ENCODE measurements at regions not wholly inside any gene's neighbourhood (a gene's known extent, or its start where the extent isn't known, plus 50 kb on each side); places are given as distances from the start of the nearest gene placed in this dataset.

DNA sequence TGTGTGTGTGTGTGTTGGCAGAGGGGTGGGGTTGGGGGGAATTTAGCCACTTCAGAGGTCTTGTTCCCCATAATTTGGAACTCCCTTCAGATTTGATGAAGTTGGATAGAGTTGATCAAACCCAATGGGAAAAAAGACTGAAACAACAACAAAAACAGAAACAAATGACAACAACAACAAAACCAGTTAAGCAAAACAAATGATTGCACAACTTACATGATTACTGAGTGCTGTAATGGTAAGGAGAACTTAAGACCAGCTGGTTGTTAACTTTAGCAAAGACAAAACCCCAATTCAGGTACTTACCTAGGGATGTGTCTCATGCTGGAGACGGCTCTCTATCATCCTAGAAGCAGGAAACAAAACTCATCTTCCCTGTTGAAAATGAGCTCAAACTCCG is 107.8 kb upstream of the DDHD1 start:
- H4K20me1 ChIP-seq (ENCODE audit: insufficient read depth, low read length) = no peaks in the 10 kb centered on the region
- H3K9me3 ChIP-seq (ENCODE audit: low read length) = no peaks in the 10 kb centered on the region
- TF ChIP-seq CTCF (IDR thresholded peaks at IDR 0.05; ENCODE audit: low read length) (no peak), EZH2 (IDR thresholded peaks at IDR 0.05; ENCODE audit: borderline replicate concordance, low read length) (no peak)
- H3K4me1 ChIP-seq (ENCODE audit: insufficient read depth, low read length, severe bottlenecking) = no peaks in the 10 kb centered on the region
- no peak overlapping the region for H3K9ac ChIP-seq (ENCODE audit: low read length)
- H3K27ac ChIP-seq (ENCODE audit: low read depth, low read length, poor library complexity, severe bottlenecking) = no peak overlapping the region
- no peak overlapping the region for H2AFZ ChIP-seq (ENCODE audit: low read length)
- H3K27me3 ChIP-seq (ENCODE audit: insufficient read depth, low read length) = no peaks in the 10 kb centered on the region
- no peaks in the 10 kb centered on the region for H3F3A ChIP-seq (ENCODE audit: insufficient read depth, low read length)
- H3K4me3 ChIP-seq (ENCODE audit: low read depth, low read length, poor library complexity, severe bottlenecking) = no peak overlapping the region
- H3K4me2 ChIP-seq (ENCODE audit: low read length) = no peak overlapping the region
- H3K36me3 ChIP-seq (ENCODE audit: insufficient read depth, low read length) = no peaks in the 10 kb centered on the region
- no peaks in the 10 kb centered on the region for H3K9me2 ChIP-seq (ENCODE audit: low read depth, low read length)
- no peaks in the 10 kb centered on the region for H3K79me2 ChIP-seq (ENCODE audit: insufficient read depth, low read length)

DNA sequence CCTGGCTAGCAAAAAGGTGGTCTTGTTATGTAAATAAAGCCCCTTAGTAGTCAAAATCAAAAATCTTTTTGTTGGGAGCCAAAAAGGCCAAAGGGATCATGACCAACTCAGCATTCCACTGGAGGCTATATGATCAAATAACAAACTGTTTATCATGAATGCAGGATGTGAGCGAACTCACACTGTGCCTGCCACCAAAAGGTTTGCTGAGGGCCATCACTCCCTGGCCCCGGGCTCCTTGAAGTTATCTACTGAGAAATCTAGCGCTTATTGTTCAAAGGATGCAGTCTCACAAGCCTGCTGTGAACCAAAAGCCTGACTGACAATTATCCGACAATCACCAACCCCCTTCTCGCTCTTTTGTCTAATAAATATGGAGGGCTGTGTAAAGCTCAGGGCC is 107.2 kb upstream of the DDHD1 start:
- H3K27ac ChIP-seq (ENCODE audit: low read depth, low read length, poor library complexity, severe bottlenecking) = no peak overlapping the region
- H3F3A ChIP-seq (ENCODE audit: insufficient read depth, low read length) = no peaks in the 10 kb centered on the region
- no peaks in the 10 kb centered on the region for H4K20me1 ChIP-seq (ENCODE audit: insufficient read depth, low read length)
- H3K9ac ChIP-seq (ENCODE audit: low read length) = no peak overlapping the region
- H3K36me3 ChIP-seq (ENCODE audit: insufficient read depth, low read length) = no peaks in the 10 kb centered on the region
- H3K4me2 ChIP-seq (ENCODE audit: low read length) = no peak overlapping the region
- TF ChIP-seq EZH2 (IDR thresholded peaks at IDR 0.05; ENCODE audit: borderline replicate concordance, low read length) (no peak), CTCF (IDR thresholded peaks at IDR 0.05; ENCODE audit: low read length) (no peak)
- H3K79me2 ChIP-seq (ENCODE audit: insufficient read depth, low read length) = no peaks in the 10 kb centered on the region
- no peaks in the 10 kb centered on the region for H3K9me2 ChIP-seq (ENCODE audit: low read depth, low read length)
- no peaks in the 10 kb centered on the region for H3K27me3 ChIP-seq (ENCODE audit: insufficient read depth, low read length)
- H3K4me3 ChIP-seq (ENCODE audit: low read depth, low read length, poor library complexity, severe bottlenecking) = no peak overlapping the region
- no peaks in the 10 kb centered on the region for H3K9me3 ChIP-seq (ENCODE audit: low read length)
- H2AFZ ChIP-seq (ENCODE audit: low read length) = no peak overlapping the region
- H3K4me1 ChIP-seq (ENCODE audit: insufficient read depth, low read length, severe bottlenecking) = no peaks in the 10 kb centered on the region

DNA sequence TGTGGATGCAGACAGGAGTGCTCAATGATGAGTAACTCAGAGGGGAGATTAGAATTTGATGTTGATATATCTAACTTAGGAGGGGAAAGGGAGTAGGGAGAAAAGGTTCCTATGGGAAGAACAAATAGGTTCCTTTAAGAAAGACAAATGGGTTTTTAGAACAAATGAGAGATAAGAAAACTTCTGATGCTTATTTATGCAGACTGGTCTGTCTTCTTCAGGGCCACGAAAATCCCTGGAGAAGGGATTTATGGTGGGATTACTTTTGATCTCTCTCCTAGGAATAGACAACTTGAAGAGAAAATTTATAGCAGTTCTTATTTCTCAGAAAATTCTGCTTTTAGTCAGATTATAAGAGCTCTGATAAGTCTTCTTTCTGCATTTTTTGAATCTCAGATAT is 99.0 kb upstream of the DDHD1 start:
- Histone ChIP-seq H3K27me3 (ENCODE audit: insufficient read depth, low read length) (no peaks in the 10 kb centered on the region), H4K20me1 (ENCODE audit: insufficient read depth, low read length) (no peaks in the 10 kb centered on the region), H3K4me3 (ENCODE audit: low read depth, low read length, poor library complexity, severe bottlenecking) (no peak overlapping the region), H3K4me2 (ENCODE audit: low read length) (no peak overlapping the region), H3F3A (ENCODE audit: insufficient read depth, low read length) (no peaks in the 10 kb centered on the region), H3K9me3 (ENCODE audit: low read length) (no peaks in the 10 kb centered on the region), H3K27ac (ENCODE audit: low read depth, low read length, poor library complexity, severe bottlenecking) (no peak overlapping the region), H3K79me2 (ENCODE audit: insufficient read depth, low read length) (no peaks in the 10 kb centered on the region), H3K4me1 (ENCODE audit: insufficient read depth, low read length, severe bottlenecking) (no peaks in the 10 kb centered on the region), H2AFZ (ENCODE audit: low read length) (no peak overlapping the region), H3K9me2 (ENCODE audit: low read depth, low read length) (no peaks in the 10 kb centered on the region), H3K9ac (ENCODE audit: low read length) (no peak overlapping the region), H3K36me3 (ENCODE audit: insufficient read depth, low read length) (no peaks in the 10 kb centered on the region)
- TF ChIP-seq CTCF (IDR thresholded peaks at IDR 0.05; ENCODE audit: low read length) = no peak
- TF ChIP-seq EZH2 (IDR thresholded peaks at IDR 0.05; ENCODE audit: borderline replicate concordance, low read length) = no peak
